Neutrophil (primary cell): ENCODE measurements at regions not wholly inside any gene's neighbourhood (a gene's known extent, or its start where the extent isn't known, plus 50 kb on each side); places are given as distances from the start of the nearest gene placed in this dataset.

Experiments
- H3K27ac ChIP-seq: fragments of 200-600 bp; sonication (generic); 2 replicates; pipeline ENCODE4 v1.5.1; 2016; ENCODE audit warnings: mild to moderate bottlenecking, moderate library complexity
- H3K27me3 ChIP-seq: fragments of 200-600 bp; sonication (generic); 2 replicates; pipeline ENCODE4 v1.6.0; 2016; ENCODE audit warnings: mild to moderate bottlenecking
- H3K36me3 ChIP-seq: fragments of 200-600 bp; sonication (generic); 2 replicates; pipeline ENCODE4 v1.5.1; 2017
- H3K4me1 ChIP-seq, 2 experiments: fragments of 200-600 bp in 1 of 2; sonication (generic) in 1 of 2; 1 replicate in 1 of 2; 2 replicates in 1 of 2; pipeline versions ENCODE4 v1.5.1 to v1.6.1; 2013 to 2016; ENCODE audit warnings: low read depth in 1 of 2, low read length in 1 of 2, mild to moderate bottlenecking in 1 of 2, moderate library complexity in 1 of 2; ENCODE audit not compliant: control insufficient read depth in 1 of 2, insufficient read depth in 1 of 2
- H3K4me3 ChIP-seq, 2 experiments: fragments of 200-600 bp in 1 of 2; sonication (generic) in 1 of 2; 1 replicate in 1 of 2; 2 replicates in 1 of 2; pipeline ENCODE4 v1.5.1; 2013 to 2016; ENCODE audit warnings: low read depth in 1 of 2, low read length in 1 of 2, mild to moderate bottlenecking in 1 of 2, moderate library complexity in 1 of 2
- H3K9me3 ChIP-seq: fragments of 200-600 bp; sonication (generic); 2 replicates; pipeline ENCODE4 v1.5.1; 2016
- TF ChIP-seq, protein P1 (sequence below): fragments of 200-600 bp; sonication (generic); IDR thresholded peaks from 2 replicates; pipeline ENCODE4 v1.5.1; 2016; ENCODE audit warnings: antibody characterized with exemption

DNA sequence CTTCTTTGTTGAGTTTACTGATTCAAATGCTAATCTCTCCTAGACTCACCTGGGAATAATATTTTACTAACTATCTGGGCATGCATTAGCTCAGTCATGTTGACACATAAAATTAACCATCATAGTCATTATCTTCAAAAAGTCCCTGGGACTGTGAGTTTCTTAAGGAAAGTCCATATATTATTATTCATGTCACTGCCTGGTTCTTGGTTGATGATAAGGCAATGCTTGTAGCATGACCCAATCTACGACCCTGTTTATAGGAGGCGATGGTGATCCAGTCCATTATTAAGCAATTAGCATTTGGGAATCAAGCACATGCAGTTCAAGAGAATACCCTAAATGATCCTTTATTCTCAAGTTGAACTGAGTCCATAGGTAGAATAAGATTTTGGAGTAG lies 54.8 kb upstream of the MPHOSPH6 start:
- Histone ChIP-seq H3K27me3 (peaks cover 20% of the 10 kb centered on the region), H3K4me1 (no peaks in the 10 kb centered on the region), H3K4me3 (no peak overlapping the region), H3K27ac (no peak overlapping the region), H3K36me3 (no peaks in the 10 kb centered on the region), H3K9me3 (no peaks in the 10 kb centered on the region)
- TF ChIP-seq, protein P1, sequence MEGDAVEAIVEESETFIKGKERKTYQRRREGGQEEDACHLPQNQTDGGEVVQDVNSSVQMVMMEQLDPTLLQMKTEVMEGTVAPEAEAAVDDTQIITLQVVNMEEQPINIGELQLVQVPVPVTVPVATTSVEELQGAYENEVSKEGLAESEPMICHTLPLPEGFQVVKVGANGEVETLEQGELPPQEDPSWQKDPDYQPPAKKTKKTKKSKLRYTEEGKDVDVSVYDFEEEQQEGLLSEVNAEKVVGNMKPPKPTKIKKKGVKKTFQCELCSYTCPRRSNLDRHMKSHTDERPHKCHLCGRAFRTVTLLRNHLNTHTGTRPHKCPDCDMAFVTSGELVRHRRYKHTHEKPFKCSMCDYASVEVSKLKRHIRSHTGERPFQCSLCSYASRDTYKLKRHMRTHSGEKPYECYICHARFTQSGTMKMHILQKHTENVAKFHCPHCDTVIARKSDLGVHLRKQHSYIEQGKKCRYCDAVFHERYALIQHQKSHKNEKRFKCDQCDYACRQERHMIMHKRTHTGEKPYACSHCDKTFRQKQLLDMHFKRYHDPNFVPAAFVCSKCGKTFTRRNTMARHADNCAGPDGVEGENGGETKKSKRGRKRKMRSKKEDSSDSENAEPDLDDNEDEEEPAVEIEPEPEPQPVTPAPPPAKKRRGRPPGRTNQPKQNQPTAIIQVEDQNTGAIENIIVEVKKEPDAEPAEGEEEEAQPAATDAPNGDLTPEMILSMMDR = no peak

DNA sequence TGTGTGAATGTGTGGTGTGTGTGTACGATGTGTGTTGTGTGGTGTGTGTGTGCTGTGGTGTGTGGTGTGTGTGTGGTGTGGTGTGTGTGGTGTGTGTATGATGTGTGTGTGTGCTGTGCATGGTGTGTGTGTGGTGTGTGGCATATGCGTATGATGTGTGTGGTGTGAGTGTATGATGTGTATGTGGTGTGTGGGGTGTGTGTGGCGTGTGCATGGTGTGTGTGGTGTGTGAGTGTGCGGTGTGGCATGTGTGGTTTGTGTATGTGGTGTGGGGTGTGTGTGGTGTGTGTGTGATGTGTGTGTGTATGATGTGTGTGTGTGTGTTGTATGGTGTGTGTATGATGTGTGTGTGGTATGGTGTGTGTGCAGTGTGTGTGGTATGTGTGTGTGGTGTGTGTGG lies 50.5 kb upstream of the MPHOSPH6 start:
- Histone ChIP-seq H3K36me3 (no peaks in the 10 kb centered on the region), H3K4me1 (no peaks in the 10 kb centered on the region), H3K27me3 (peaks cover 33% of the 10 kb centered on the region), H3K9me3 (no peaks in the 10 kb centered on the region), H3K4me3 (no peak overlapping the region), H3K27ac (no peak overlapping the region)
- TF ChIP-seq, protein P1 = no peak
